Activated CD8-positive, alpha-beta memory T cell treated with anti-CD3 and anti-CD28 coated beads, Interleukin-2, amount 10 ng/mL, durations not matched to agents 7 days and 5 days (primary cell): ENCODE measurements at regions not wholly inside any gene's neighbourhood (a gene's known extent, or its start where the extent isn't known, plus 50 kb on each side); places are given as distances from the start of the nearest gene placed in this dataset.
"Not testable (repeated sequence)": the region's sequence is repeated elsewhere in the genome, so short reads cannot be mapped to it uniquely, and the experiment has no call there.

ENCODE experiments used
- ATAC-seq: fragments of 150-1000 bp; cut with Tn5 transposase; one replicate; pipeline ENCODE4 v1.10.0; 2021; ENCODE audit warnings: moderate library complexity
- CTCF ChIA-PET: fragments of 350-600 bp; sonication (Branson Sonifier 250); formaldehyde crosslinking; loops from one replicate; lab custom pipeline; 2021; ENCODE audit warnings: antibody characterized with exemption; lab: Charles Lee
- DNase-seq: peaks from one replicate; pipeline ENCODE4 v3.0.0-alpha.2; 2020
- H3K27ac Mint-ChIP-seq: one replicate; pipeline ENCODE4 v1.8.0; 2021; ENCODE audit warnings: mild to moderate bottlenecking, mixed read lengths
- H3K27me3 Mint-ChIP-seq: one replicate; pipeline ENCODE4 v1.8.0; 2021; ENCODE audit warnings: mixed read lengths
- H3K36me3 Mint-ChIP-seq: one replicate; pipeline ENCODE4 v1.8.0; 2021; ENCODE audit warnings: mild to moderate bottlenecking, mixed read lengths
- H3K4me1 Mint-ChIP-seq: one replicate; pipeline ENCODE4 v1.8.0; 2021; ENCODE audit warnings: mixed read lengths
- H3K4me3 Mint-ChIP-seq: one replicate; pipeline ENCODE4 v1.8.0; 2021; ENCODE audit warnings: mild to moderate bottlenecking, moderate library complexity, mixed read lengths
- H3K9me3 Mint-ChIP-seq: one replicate; pipeline ENCODE4 v1.8.0; 2022; ENCODE audit warnings: low read depth, mixed read lengths

- ATAC-seq (no peak), DNase-seq (no peak)
- H3K27me3 Mint-ChIP-seq: peaks cover 2% of the 10 kb centered on the region
- H3K36me3 Mint-ChIP-seq: peaks cover 8% of the 10 kb centered on the region
- no peak overlapping the region for H3K27ac Mint-ChIP-seq
- H3K4me1 Mint-ChIP-seq: peaks cover 8% of the 10 kb centered on the region
- H3K4me3 Mint-ChIP-seq: no peak overlapping the region
- CTCF ChIA-PET: no interaction called here
- peaks cover 5% of the 10 kb centered on the region for H3K9me3 Mint-ChIP-seq
Observed at GRCh38 chr2:8137801-8138200, 544.1 kb upstream of the ID2 start.

- CTCF ChIA-PET: interaction anchor here (0.8 kb wide), 1 partner anchor 19 kb away, joined by 3 read pairs; no protein-coding TSS in a partner anchor
- peaks cover 2% of the 10 kb centered on the region for H3K27me3 Mint-ChIP-seq
- peaks cover 8% of the 10 kb centered on the region for H3K4me1 Mint-ChIP-seq
- no peak overlapping the region for H3K27ac Mint-ChIP-seq
- no peak for DNase-seq
- H3K4me3 Mint-ChIP-seq: no peak overlapping the region
- peaks cover 5% of the 10 kb centered on the region for H3K9me3 Mint-ChIP-seq
- ATAC-seq: no peak
- H3K36me3 Mint-ChIP-seq: peaks cover 10% of the 10 kb centered on the region
Observed at GRCh38 chr2:8138525-8138922, 543.3 kb upstream of the ID2 start.

DNA sequence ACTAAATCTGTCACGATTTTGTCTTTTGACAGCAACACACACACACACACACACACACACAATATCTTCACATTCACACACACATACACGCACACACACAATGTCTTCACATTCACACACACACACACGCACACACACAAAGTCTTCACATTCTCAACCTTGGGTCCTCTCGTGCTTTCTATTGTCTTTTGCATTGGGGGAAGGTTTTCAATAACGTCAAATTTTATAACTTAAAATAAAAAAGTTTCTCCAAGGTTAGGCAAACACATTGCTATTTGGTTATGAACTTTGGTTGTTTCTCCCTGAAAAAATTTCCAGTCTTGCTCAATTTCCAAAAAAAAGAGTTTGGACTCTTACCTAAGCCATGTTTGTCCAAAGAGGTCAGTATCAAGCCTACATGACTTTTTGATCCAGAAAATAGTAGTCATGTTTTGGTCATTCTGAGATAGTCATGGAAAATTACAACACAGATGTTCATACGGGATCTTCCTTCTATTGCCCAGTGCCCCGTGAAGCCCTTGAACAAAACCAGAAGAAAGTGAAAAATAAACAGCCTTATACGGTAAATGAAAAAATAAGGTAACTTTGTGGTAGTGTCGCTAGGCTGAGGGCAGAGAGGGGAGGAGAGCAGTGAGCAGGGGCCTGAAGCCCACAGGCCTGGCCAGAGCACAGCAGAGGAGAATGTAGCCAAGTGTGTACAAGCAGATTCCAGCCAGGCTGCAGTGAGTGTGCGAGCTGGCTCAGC lies 542.8 kb upstream of the ID2 start:
- Mint-ChIP-seq H3K27me3 (peaks cover 2% of the 10 kb centered on the region), H3K9me3 (peaks cover 5% of the 10 kb centered on the region), H3K27ac (no peak overlapping the region), H3K4me1 (peaks cover 8% of the 10 kb centered on the region), H3K36me3 (peaks cover 10% of the 10 kb centered on the region), H3K4me3 (no peak overlapping the region)
- DNase-seq: no peak
- CTCF ChIA-PET: interaction anchor here (0.8 kb wide), 1 partner anchor 18 kb away, joined by 3 read pairs; no protein-coding TSS in a partner anchor
- no peak for ATAC-seq

DNA sequence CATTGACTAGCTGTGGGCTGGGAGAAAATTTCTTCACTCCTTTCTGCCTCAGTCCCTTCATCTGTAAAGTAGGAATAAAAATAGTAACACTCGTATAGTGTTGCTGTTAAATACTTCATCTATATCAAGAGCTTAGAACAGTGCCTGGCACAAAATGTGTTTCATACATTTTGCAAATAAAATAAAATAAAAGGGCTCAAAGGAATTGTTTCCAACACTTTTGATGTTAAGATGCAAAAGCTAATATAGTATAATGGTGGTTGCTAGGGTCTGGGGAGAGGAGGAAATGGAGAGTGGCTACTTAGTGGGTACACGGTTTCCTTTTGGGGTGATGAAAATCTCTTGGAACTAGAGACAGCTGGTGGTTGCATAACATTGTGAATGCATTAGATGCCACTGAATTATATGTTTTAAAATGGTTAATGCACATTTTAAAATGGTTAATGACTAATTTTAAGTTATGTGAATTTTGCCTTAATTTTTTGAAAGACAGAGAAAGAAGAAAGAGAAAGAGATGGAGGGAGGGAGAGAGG lies 542.1 kb upstream of the ID2 start:
- H3K4me1 Mint-ChIP-seq: peaks cover 12% of the 10 kb centered on the region
- no peak for ATAC-seq
- no peak overlapping the region for H3K4me3 Mint-ChIP-seq
- H3K36me3 Mint-ChIP-seq: peaks cover 10% of the 10 kb centered on the region
- peaks cover 2% of the 10 kb centered on the region for H3K27me3 Mint-ChIP-seq
- H3K27ac Mint-ChIP-seq: no peak overlapping the region
- peaks cover 5% of the 10 kb centered on the region for H3K9me3 Mint-ChIP-seq
- CTCF ChIA-PET: no interaction called here
- DNase-seq: no peak

GRCh38 chr2:8141079-8141707 lies 540.7 kb upstream of the ID2 start:
- Mint-ChIP-seq H3K36me3 (peaks cover 7% of the 10 kb centered on the region), H3K4me3 (no peak overlapping the region), H3K27me3 (peaks cover 2% of the 10 kb centered on the region), H3K9me3 (peaks cover 5% of the 10 kb centered on the region), H3K4me1 (peaks cover 18% of the 10 kb centered on the region), H3K27ac (no peak overlapping the region)
- ATAC-seq (no peak), DNase-seq (no peak)
- CTCF ChIA-PET: interaction anchor here (0.5 kb wide), 1 partner anchor 761 kb away, joined by 3 read pairs; no protein-coding TSS in a partner anchor

DNA sequence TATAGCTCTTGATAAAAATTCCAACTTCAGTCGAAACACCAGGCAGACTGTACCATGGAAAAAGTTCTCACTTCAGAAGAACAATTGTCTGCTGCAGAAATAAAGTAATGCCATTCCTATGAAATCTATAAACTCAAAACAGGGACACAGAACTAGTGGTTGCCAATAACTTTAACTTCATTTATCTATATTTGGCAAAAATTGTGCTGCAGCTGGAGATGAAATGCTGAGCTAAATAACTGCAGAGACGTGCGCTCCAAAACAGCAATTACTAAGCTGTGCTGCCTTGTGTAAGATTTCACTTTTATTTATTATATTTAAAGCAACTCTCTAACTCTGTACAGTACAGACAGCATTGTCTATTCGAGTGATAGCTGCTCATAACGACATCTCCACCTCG lies 540.1 kb upstream of the ID2 start:
- ATAC-seq: no peak

DNA sequence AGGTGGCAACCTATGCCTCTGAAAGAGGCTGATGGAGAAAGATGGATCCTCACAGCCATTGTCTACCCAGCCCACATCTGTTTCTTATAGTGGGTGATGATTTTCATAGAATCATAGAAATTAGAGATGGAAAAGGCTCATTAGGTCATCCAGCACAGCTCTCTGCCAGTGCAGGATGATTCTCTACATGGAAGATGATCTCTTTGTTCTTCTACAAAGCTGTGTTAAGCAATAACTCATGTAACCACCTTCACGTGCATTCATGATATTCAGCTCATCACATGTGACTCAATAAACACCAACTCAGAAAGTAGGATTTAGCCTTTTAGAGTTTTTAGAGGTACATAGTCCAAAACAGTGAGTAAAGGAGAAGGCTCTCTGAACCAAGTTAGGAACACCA lies 539.4 kb upstream of the ID2 start:
- CTCF ChIA-PET: no interaction called here
- peaks cover 7% of the 10 kb centered on the region for H3K36me3 Mint-ChIP-seq
- no peak overlapping the region for H3K4me3 Mint-ChIP-seq
- H3K4me1 Mint-ChIP-seq: peaks cover 18% of the 10 kb centered on the region
- ATAC-seq: no peak
- no peak for DNase-seq
- H3K9me3 Mint-ChIP-seq: peaks cover 5% of the 10 kb centered on the region
- no peak overlapping the region for H3K27ac Mint-ChIP-seq
- peaks cover 2% of the 10 kb centered on the region for H3K27me3 Mint-ChIP-seq

More for the DNA sequence above, 540.1 kb upstream of the ID2 start:
- DNase-seq: no peak
- H3K27ac Mint-ChIP-seq: no peak overlapping the region
- H3K4me1 Mint-ChIP-seq: peaks cover 18% of the 10 kb centered on the region
- peaks cover 2% of the 10 kb centered on the region for H3K27me3 Mint-ChIP-seq
- H3K9me3 Mint-ChIP-seq: peaks cover 5% of the 10 kb centered on the region
- H3K36me3 Mint-ChIP-seq: peaks cover 7% of the 10 kb centered on the region
- CTCF ChIA-PET: interaction anchor here (0.5 kb wide), 1 partner anchor 762 kb away, joined by 3 read pairs; no protein-coding TSS in a partner anchor
- H3K4me3 Mint-ChIP-seq: no peak overlapping the region

DNA sequence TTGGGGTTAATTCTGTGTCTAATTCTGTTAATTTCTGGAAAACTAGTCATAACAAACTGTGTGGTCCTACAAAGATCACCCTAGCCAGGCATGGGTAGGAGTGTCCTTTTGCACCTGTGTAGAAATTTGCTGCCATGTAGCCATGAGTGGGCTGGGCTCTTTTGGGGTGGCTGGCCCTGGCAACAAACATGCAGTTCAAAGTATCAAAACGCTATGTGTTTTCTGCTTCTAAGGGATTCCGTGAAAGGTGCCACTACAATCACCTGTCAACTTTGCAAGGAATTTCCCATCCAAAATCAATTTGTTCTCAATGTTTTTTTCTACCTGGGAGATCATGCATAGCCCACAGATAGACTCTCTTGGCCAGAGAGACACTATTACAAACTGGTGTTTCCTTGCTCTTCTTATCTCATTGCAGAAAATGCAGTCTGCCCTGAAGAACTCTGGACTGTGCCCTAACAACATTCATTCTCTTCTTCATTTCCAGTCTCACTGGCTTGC lies 537.7 kb upstream of the ID2 start:
- ATAC-seq: no peak
- no peaks in the 10 kb centered on the region for H3K9me3 Mint-ChIP-seq
- CTCF ChIA-PET: no interaction called here
- no peak overlapping the region for H3K4me3 Mint-ChIP-seq
- peaks cover 2% of the 10 kb centered on the region for H3K27me3 Mint-ChIP-seq
- H3K4me1 Mint-ChIP-seq: peaks cover 29% of the 10 kb centered on the region
- no peak for DNase-seq
- no peak overlapping the region for H3K27ac Mint-ChIP-seq
- peaks cover 3% of the 10 kb centered on the region for H3K36me3 Mint-ChIP-seq

- no peak for DNase-seq
- Mint-ChIP-seq H3K9me3 (no peaks in the 10 kb centered on the region), H3K4me1 (peaks cover 24% of the 10 kb centered on the region), H3K4me3 (no peak overlapping the region), H3K27me3 (peaks cover 2% of the 10 kb centered on the region), H3K36me3 (peaks cover 2% of the 10 kb centered on the region), H3K27ac (no peak overlapping the region)
- CTCF ChIA-PET: no interaction called here
- no peak for ATAC-seq
Observed at GRCh38 chr2:8144785-8145184, 537.1 kb upstream of the ID2 start.

GRCh38 chr2:8145375-8145774 lies 536.5 kb upstream of the ID2 start:
- H3K27ac Mint-ChIP-seq, CTCF ChIA-PET, H3K4me3 Mint-ChIP-seq, H3K36me3 Mint-ChIP-seq, DNase-seq, H3K27me3 Mint-ChIP-seq, H3K9me3 Mint-ChIP-seq, ATAC-seq: not testable (repeated sequence)
- H3K4me1 Mint-ChIP-seq: peaks cover 22% of the 10 kb centered on the region

- Mint-ChIP-seq H3K4me3 (no peak overlapping the region), H3K27ac (no peak overlapping the region), H3K4me1 (peaks cover 22% of the 10 kb centered on the region), H3K27me3 (no peaks in the 10 kb centered on the region), H3K36me3 (peaks cover 2% of the 10 kb centered on the region), H3K9me3 (no peaks in the 10 kb centered on the region)
- DNase-seq: no peak
- CTCF ChIA-PET: no interaction called here
- no peak for ATAC-seq
Observed at GRCh38 chr2:8146132-8147005, 535.5 kb upstream of the ID2 start.

- ATAC-seq: peak; percentile 33
- CTCF ChIA-PET: interaction anchor here (1.0 kb wide), 1 partner anchor 15 kb away, joined by 3 read pairs; no protein-coding TSS in a partner anchor
- no peak for DNase-seq
- Mint-ChIP-seq H3K36me3 (peaks cover 5% of the 10 kb centered on the region), H3K4me1 (peaks cover 36% of the 10 kb centered on the region), H3K27me3 (no peaks in the 10 kb centered on the region), H3K4me3 (no peak overlapping the region), H3K27ac (no peak overlapping the region), H3K9me3 (peaks cover 3% of the 10 kb centered on the region)
Observed at GRCh38 chr2:8148260-8149006, 533.4 kb upstream of the ID2 start.
